Heart left ventricle (tissue), 16 donors: ENCODE measurements at regions not wholly inside any gene's neighbourhood (a gene's known extent, or its start where the extent isn't known, plus 50 kb on each side); places are given as distances from the start of the nearest gene placed in this dataset.

ENCODE experiments used
- ATAC-seq, 4 donors: fragments of 200-7000 bp; cut with Tn5 transposase; one replicate each; pipeline ENCODE4 v1.9.1; 2020 to 2022; ENCODE audit warnings: moderate library complexity in 4 of 4, mild to moderate bottlenecking in 3 of 4, moderate number of reproducible peaks in 1 of 4
- DNase-seq, 5 donors: peaks; one replicate each; pipeline ENCODE4 v3.0.0-alpha.2; 2020
- H3K27ac ChIP-seq, 12 donors: fragments of 200-600 bp; sonication (generic) in 4 of 12; one replicate each; pipeline versions ENCODE4 v1.5.0 to v1.8.0; 2016 to 2022; ENCODE audit warnings: mild to moderate bottlenecking in 2 of 12
- H3K27me3 ChIP-seq, 9 donors: fragments of 200-600 bp; sonication (generic) in 2 of 9; one replicate each; pipeline versions ENCODE4 v1.5.1 to v1.8.0; 2016 to 2022; ENCODE audit warnings: mild to moderate bottlenecking in 3 of 9
- H3K36me3 ChIP-seq, 9 donors: fragments of 200-600 bp; sonication (generic) in 2 of 9; one replicate each; pipeline versions ENCODE4 v1.5.0 to v1.8.0; 2018 to 2022; ENCODE audit warnings: mild to moderate bottlenecking in 2 of 9
- H3K4me1 ChIP-seq, 12 donors: fragments of 200-600 bp; sonication (generic) in 4 of 12; one replicate each; pipeline versions ENCODE4 v1.5.0 to v1.8.0; 2016 to 2022; ENCODE audit warnings: mild to moderate bottlenecking in 3 of 12
- H3K4me3 ChIP-seq, 12 donors: fragments of 200-600 bp; sonication (generic) in 4 of 12; one replicate each; pipeline versions ENCODE4 v1.5.0 to v1.8.0; 2017 to 2022; ENCODE audit warnings: mild to moderate bottlenecking in 9 of 12, moderate library complexity in 4 of 12
- H3K9me3 ChIP-seq, 12 donors: fragments of 200-600 bp; sonication (generic) in 4 of 12; one replicate each; pipeline versions ENCODE4 v1.5.0 to v1.8.0; 2016 to 2022; ENCODE audit warnings: mild to moderate bottlenecking in 1 of 12
- POLR2A ChIP-seq, 2 donors: fragments of 450-650 bp; IDR thresholded peaks; one replicate each; pipeline ENCODE4 v1.6.1; 2017; ENCODE audit warnings: antibody characterized with exemption in 2 of 2, mild to moderate bottlenecking in 2 of 2, moderate library complexity in 2 of 2
- WGBS, 4 donors: extraction: QIAGEN DNeasy Blood & Tissue Kit in 2 of 4; methylation state at CpG; one replicate each; pipeline versions ENCODE4 v1.1.5 to v1.1.7; 2013 to 2018; 5-methylcytosine and 5-hydroxymethylcytosine counted together
- intact Hi-C, 10 donors: fragments of 100-400 bp; cut with DNase I; formaldehyde crosslinking; loops; one replicate each; pipeline versions ENCODE4 v1.11.1 to v1.14.2; 2022
- TF ChIP-seq, protein P1 (sequence below), 12 donors: fragments of 200-600 bp; sonication (generic) in 4 of 12; IDR thresholded peaks; one replicate each; pipeline versions ENCODE4 v1.5.0 to v1.8.0; 2018 to 2022; ENCODE audit warnings: antibody characterized with exemption in 12 of 12, mild to moderate bottlenecking in 5 of 12
- donor health status: ischemic (EF 13 %, LVEDD 7.1; RV severe dilation, severe dysfunction).
- donor health status: healthy with polysubstance abuse.
- donor health status: DM: no; HTN: yes; CAD: no.
- donor health status: DM: no; HTN: no; CAD: no.
- donor health status: ischemic (EF 25% LVEDD 6.9; RV normal size, moderate dysfunction).
- donor health status: ischemic (EF 25% LVEDD 5.7; RV mildly dilated, moderate dysfunction).
- donor health status: healthy.
- donor health status: DM: yes; HTN: yes; CAD: no.
- donor health status: ischemic (EF 35%, LVEDD 5.7; RV mildly dilated, moderate dysfunction).
- donor health status: nonischemic (EF 11% LVEDD 7.7; RV severe dilation, severe dysfunction).
- donor health status: DM: yes; HTN: yes; CAD: no.
- donor health status: PGD.
- donor health status: ischemic (EF 29% LVEDD 5.4; RV normal size, mild dysfunction).
- donor health status: nonischemic (EF 23%, LVEDD 6.1; RV moderate dilation, normal function).

DNA sequence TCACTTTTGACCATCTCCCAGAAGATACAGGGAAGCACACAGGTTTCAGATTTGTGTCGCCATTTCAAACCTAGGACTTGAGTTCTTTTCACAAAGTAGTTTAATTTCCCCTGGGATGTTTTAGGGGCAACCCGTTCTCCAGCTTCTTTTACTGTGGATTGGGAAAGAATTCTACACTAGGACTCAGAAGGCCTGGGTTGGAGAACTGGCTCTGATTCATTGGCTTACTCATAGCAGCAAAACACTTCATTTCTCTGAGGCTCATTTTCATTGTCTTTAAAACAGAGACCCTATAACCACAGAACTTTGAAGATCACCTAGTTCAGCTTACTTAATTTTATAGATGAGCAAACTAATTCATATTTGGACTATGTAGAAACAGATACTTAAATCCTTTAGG lies 175.9 kb upstream of the SALL1 start:
- Histone ChIP-seq H3K27ac (no peak overlapping the region), H3K36me3 (no peaks in the 10 kb centered on the region), H3K9me3 (no peaks in the 10 kb centered on the region), H3K27me3 (no peaks in the 10 kb centered on the region), H3K4me3 (no peak overlapping the region), H3K4me1 (no peaks in the 10 kb centered on the region)
- TF ChIP-seq, protein P1, sequence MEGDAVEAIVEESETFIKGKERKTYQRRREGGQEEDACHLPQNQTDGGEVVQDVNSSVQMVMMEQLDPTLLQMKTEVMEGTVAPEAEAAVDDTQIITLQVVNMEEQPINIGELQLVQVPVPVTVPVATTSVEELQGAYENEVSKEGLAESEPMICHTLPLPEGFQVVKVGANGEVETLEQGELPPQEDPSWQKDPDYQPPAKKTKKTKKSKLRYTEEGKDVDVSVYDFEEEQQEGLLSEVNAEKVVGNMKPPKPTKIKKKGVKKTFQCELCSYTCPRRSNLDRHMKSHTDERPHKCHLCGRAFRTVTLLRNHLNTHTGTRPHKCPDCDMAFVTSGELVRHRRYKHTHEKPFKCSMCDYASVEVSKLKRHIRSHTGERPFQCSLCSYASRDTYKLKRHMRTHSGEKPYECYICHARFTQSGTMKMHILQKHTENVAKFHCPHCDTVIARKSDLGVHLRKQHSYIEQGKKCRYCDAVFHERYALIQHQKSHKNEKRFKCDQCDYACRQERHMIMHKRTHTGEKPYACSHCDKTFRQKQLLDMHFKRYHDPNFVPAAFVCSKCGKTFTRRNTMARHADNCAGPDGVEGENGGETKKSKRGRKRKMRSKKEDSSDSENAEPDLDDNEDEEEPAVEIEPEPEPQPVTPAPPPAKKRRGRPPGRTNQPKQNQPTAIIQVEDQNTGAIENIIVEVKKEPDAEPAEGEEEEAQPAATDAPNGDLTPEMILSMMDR (IDR thresholded peaks at IDR 0.05) = no peak
- TF ChIP-seq POLR2A (IDR thresholded peaks at IDR 0.05) = no peak
- WGBS, 4 donors = 55 to 75% (median 61%) methylated on average over 2 of the region's 2 CpGs
- DNase-seq = no peak
- no peak for ATAC-seq
- intact Hi-C loops = no loop called here

DNA sequence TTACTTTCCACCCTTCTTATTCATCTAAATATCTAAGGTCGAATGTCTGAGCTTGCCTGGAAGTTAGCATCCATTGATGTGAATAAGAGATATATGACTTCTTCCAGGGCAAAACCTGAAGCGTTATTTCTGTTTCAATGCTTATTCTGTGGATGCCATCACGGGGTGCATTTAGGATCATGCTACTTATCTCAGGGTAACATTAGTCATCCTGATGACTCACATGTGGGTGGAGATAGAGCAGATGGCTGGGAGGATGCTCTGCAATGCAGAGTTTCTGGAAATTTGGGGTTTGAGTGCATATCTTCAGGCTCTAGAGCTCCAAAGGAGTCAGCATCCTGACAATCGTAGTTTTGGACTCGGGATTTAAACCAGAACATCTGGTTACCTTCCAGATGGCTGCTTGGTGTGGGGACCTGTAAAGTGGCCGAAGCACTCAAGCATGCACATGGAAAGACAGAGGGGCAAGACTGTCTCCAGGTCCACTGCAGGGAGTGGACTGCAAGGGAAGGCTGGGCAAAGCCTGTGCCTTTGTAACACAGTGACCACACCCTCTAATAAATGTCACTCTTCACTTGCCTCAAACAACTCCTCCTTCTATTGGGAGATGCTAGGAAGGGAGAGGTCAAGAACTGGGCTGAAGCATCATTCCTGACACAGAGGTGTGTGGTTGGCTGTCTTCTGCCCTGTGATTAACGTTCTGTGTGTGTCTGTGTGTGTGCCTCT lies 175.2 kb upstream of the SALL1 start:
- Histone ChIP-seq H3K36me3 (no peaks in the 10 kb centered on the region), H3K27ac (no peak overlapping the region), H3K27me3 (no peaks in the 10 kb centered on the region), H3K4me3 (no peak overlapping the region), H3K4me1 (no peaks in the 10 kb centered on the region), H3K9me3 (no peaks in the 10 kb centered on the region)
- TF ChIP-seq POLR2A (IDR thresholded peaks at IDR 0.05) = no peak
- TF ChIP-seq, protein P1 (IDR thresholded peaks at IDR 0.05) = no peak
- ATAC-seq = no peak
- WGBS, 4 donors = 41 to 48% (median 46%) methylated on average over 7 of the region's 7 CpGs
- DNase-seq = no peak
- intact Hi-C loops = no loop called here

DNA sequence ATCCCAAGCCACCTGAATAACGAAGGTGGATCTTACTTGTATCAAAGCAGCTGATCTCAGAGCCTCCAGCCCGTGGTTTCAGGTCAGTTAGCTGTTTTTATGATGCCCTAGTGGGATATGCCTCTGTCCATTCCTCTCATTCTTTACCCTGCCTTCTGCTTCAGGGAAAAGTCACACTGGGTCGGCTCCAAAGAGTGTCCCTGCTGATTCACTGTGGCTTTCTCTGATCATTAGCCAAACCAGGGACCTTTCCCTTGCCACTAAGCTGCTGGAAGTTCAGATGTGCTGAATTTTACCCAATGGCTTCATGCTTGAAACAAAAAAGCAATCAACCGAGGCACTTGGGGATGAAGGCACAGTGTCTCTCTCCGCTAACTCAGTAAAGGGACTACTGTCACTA lies 170.2 kb upstream of the SALL1 start:
- H3K27ac ChIP-seq = no peak overlapping the region
- H3K36me3 ChIP-seq = no peaks in the 10 kb centered on the region
- H3K9me3 ChIP-seq = no peaks in the 10 kb centered on the region
- WGBS, 4 donors = 59 to 63% (median 61%) methylated on average over 5 of the region's 5 CpGs
- intact Hi-C loops = no loop called here
- DNase-seq = no peak
- peaks cover 0 to 3% (median 0%) of the 10 kb centered on the region in 9 donors for H3K27me3 ChIP-seq
- ATAC-seq = no peak
- no peaks in the 10 kb centered on the region for H3K4me1 ChIP-seq
- TF ChIP-seq POLR2A (IDR thresholded peaks at IDR 0.05) = no peak
- TF ChIP-seq, protein P1 (IDR thresholded peaks at IDR 0.05) = no peak
- H3K4me3 ChIP-seq = no peak overlapping the region

DNA sequence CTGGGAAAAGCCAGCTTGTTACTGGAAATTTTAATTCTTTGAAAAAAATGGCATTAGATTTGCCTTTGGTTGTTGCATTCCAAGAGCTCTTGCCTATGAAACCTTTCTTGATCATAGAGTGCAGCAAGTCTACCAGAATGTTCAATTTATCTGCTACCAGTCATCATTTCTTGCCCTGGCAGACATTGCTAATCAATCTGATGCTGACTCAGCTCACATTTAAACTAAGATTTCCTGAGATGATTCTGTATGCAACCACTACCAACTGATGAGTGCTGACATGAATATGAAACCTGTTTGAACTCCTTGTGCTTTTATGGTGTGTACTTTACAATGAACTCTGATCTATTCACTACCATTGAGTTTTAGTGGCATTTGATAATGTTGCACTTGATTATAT lies 166.5 kb upstream of the SALL1 start:
- DNase-seq (no peak), ATAC-seq (no peak)
- no peak overlapping the region for H3K27ac ChIP-seq
- intact Hi-C loops = no loop called here
- peaks cover 0 to 3% (median 0%) of the 10 kb centered on the region in 9 donors for H3K27me3 ChIP-seq
- no peaks in the 10 kb centered on the region for H3K36me3 ChIP-seq
- no peaks in the 10 kb centered on the region for H3K9me3 ChIP-seq
- no peak overlapping the region for H3K4me3 ChIP-seq
- no peak for TF ChIP-seq POLR2A (IDR thresholded peaks at IDR 0.05)
- TF ChIP-seq, protein P1 (IDR thresholded peaks at IDR 0.05) = no peak
- H3K4me1 ChIP-seq = no peaks in the 10 kb centered on the region
